ENCODE measurements at regions not wholly inside any gene's neighbourhood (a gene's known extent, or its start where the extent isn't known, plus 50 kb on each side); places are given as distances from the start of the nearest gene placed in this dataset.
"Not testable (repeated sequence)": the region's sequence is repeated elsewhere in the genome, so short reads cannot be mapped to it uniquely, and the experiment has no call there.

- not testable (repeated sequence) for DNase-seq
Measured at GRCh38 chr16:65691846-65692245, 570.0 kb upstream of the CDH11 start.

GRCh38 chr16:65689726-65690125 lies 567.9 kb upstream of the CDH11 start:
- no peak for DNase-seq

GRCh38 chr16:65688301-65688700 lies 566.4 kb upstream of the CDH11 start:
- DNase-seq, result no peak

- DNase-seq, result no peak
Measured at GRCh38 chr16:65684230-65684629, 562.4 kb upstream of the CDH11 start.

GRCh38 chr16:65681406-65681805 lies 559.5 kb upstream of the CDH11 start:
- DNase-seq, result no peak

GRCh38 chr16:65679785-65680184 lies 557.9 kb upstream of the CDH11 start:
- no peak for DNase-seq

GRCh38 chr16:65675161-65675560 lies 553.3 kb upstream of the CDH11 start:
- no peak for DNase-seq

- no peak for DNase-seq
Measured at GRCh38 chr16:65672960-65673359, 551.1 kb upstream of the CDH11 start.

- DNase-seq, result no peak
Measured at GRCh38 chr16:65671071-65671470, 549.2 kb upstream of the CDH11 start.

- no peak for DNase-seq
Measured at GRCh38 chr16:65668064-65668595, 546.3 kb upstream of the CDH11 start.

GRCh38 chr16:65667011-65667578 lies 545.2 kb upstream of the CDH11 start:
- no peak for DNase-seq

- no peak for DNase-seq
Measured at GRCh38 chr16:65666132-65666941, 544.5 kb upstream of the CDH11 start.

GRCh38 chr16:65665586-65665985 lies 543.7 kb upstream of the CDH11 start:
- DNase-seq, result no peak

GRCh38 chr16:65663774-65664173 lies 541.9 kb upstream of the CDH11 start:
- no peak for DNase-seq

GRCh38 chr16:65662256-65662655 lies 540.4 kb upstream of the CDH11 start:
- no peak for DNase-seq

GRCh38 chr16:65661558-65661957 lies 539.7 kb upstream of the CDH11 start:
- DNase-seq, result no peak

GRCh38 chr16:65660390-65660789 lies 538.5 kb upstream of the CDH11 start:
- no peak for DNase-seq

- DNase-seq, result no peak
Measured at GRCh38 chr16:65659758-65660157, 537.9 kb upstream of the CDH11 start.

- DNase-seq, result no peak
Measured at GRCh38 chr16:65658787-65659220, 536.9 kb upstream of the CDH11 start.

GRCh38 chr16:65658349-65658748 lies 536.5 kb upstream of the CDH11 start:
- no peak for DNase-seq

- no peak for DNase-seq
Measured at GRCh38 chr16:65657556-65657955, 535.7 kb upstream of the CDH11 start.

- DNase-seq, result no peak
Measured at GRCh38 chr16:65657071-65657494, 535.2 kb upstream of the CDH11 start.

GRCh38 chr16:65655802-65656201 lies 533.9 kb upstream of the CDH11 start:
- no peak for DNase-seq

GRCh38 chr16:65648101-65648500 lies 526.2 kb upstream of the CDH11 start:
- no peak for DNase-seq
